ACHN (cell line): ENCODE measurements at regions not wholly inside any gene's neighbourhood (a gene's known extent, or its start where the extent isn't known, plus 50 kb on each side); places are given as distances from the start of the nearest gene placed in this dataset.

ENCODE experiments used
- DNase-seq: peaks from one replicate; pipeline ENCODE4 v3.0.0-alpha.2; 2015
- in situ Hi-C: cut with HindIII; loops from 2 replicates; pipeline ENCODE4 v1.10.0; 2017; ENCODE audit warnings: low sequenced_read_pairs, low pct_ligation_motif_present, low pct_unique_long_range_greater_than_20kb

GRCh38 chr1:76023669-76024435 lies 50.7 kb upstream of the ST6GALNAC3 start:
- in situ Hi-C loops = no loop called here
- DNase-seq = no peak
